ENCODE measurements at regions not wholly inside any gene's neighbourhood (a gene's known extent, or its start where the extent isn't known, plus 50 kb on each side); places are given as distances from the start of the nearest gene placed in this dataset.
A peak's percentile ranks its signal among the peaks of the same experiment; 100 is the strongest.

DNA sequence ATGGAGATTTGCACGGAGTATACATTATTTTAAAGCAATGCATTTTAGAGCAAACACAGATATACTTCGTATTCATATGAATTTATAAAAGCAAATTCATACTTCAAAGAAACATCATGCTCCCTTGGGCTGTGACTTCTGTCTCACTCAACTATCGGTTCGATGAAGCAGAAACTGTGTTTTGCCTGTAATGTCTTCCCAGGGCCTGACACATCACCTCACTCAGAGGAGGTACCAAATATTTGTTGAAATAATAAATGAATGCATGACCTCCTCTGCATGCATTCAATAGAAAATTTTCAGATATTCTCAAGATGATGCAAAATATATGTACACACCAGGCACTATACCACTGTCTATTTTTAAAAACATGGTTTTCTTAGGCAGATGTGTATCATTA is 432.7 kb downstream of the EFNB2 start:
- intact Hi-C loops (cut with DNase I): no loop called here
- H3K27ac ChIP-seq: no peak overlapping the region
- ATAC-seq: no peak
- H3K9me3 ChIP-seq: no peaks in the 10 kb centered on the region
- H3K4me1 ChIP-seq: no peaks in the 10 kb centered on the region
- H3K27me3 ChIP-seq (ENCODE audit: low read depth): no peaks in the 10 kb centered on the region
- H3K36me3 ChIP-seq: no peaks in the 10 kb centered on the region
- no peak overlapping the region for H3K4me3 ChIP-seq
- TF ChIP-seq CTCF (IDR thresholded peaks at IDR 0.05): no peak
- no peak for DNase-seq

DNA sequence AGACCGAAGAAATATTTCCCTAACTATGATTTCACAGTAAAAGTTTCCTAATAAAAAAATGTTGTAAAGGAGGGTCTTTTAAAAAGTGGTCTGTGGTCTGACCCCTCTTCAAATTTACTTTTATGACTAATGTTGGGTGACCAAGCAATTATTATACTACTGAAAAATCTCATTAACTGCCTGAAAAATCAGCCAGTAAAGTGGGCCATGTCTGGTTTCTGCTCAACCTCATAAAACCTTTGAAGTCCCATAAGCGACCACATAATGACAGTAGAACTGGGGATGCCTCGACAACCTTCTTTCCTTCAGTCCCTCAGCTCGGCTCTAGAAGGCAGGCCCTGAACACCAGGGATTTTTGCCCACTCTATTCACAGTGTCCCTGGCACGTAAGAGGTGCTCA is 434.3 kb downstream of the EFNB2 start:
- no peaks in the 10 kb centered on the region for H3K27me3 ChIP-seq (ENCODE audit: low read depth)
- no peaks in the 10 kb centered on the region for H3K36me3 ChIP-seq
- ATAC-seq: no peak
- no peaks in the 10 kb centered on the region for H3K9me3 ChIP-seq
- no peak for TF ChIP-seq CTCF (IDR thresholded peaks at IDR 0.05)
- no peak overlapping the region for H3K4me3 ChIP-seq
- no peak overlapping the region for H3K27ac ChIP-seq
- intact Hi-C loops (cut with DNase I): no loop called here
- DNase-seq: no peak
- no peaks in the 10 kb centered on the region for H3K4me1 ChIP-seq

- H3K27me3 ChIP-seq (ENCODE audit: low read depth): no peaks in the 10 kb centered on the region
- no peaks in the 10 kb centered on the region for H3K9me3 ChIP-seq
- peak; percentile 51 to 64 for ATAC-seq
- no peak overlapping the region for H3K27ac ChIP-seq
- no peak overlapping the region for H3K4me3 ChIP-seq
- intact Hi-C loops (cut with DNase I): no loop called here
- H3K4me1 ChIP-seq: no peaks in the 10 kb centered on the region
- DNase-seq: no peak
- TF ChIP-seq CTCF (IDR thresholded peaks at IDR 0.05): no peak
- no peaks in the 10 kb centered on the region for H3K36me3 ChIP-seq
Measured at GRCh38 chr13:106100171-106100919, 435.1 kb downstream of the EFNB2 start.

GRCh38 chr13:106099765-106100164 is 435.7 kb downstream of the EFNB2 start:
- Histone ChIP-seq H3K27ac (no peak overlapping the region), H3K27me3 (ENCODE audit: low read depth) (no peaks in the 10 kb centered on the region), H3K36me3 (no peaks in the 10 kb centered on the region), H3K4me3 (no peak overlapping the region), H3K4me1 (no peaks in the 10 kb centered on the region), H3K9me3 (no peaks in the 10 kb centered on the region)
- intact Hi-C loops (cut with DNase I): no loop called here
- ATAC-seq (no peak), DNase-seq (no peak)
- no peak for TF ChIP-seq CTCF (IDR thresholded peaks at IDR 0.05)

DNA sequence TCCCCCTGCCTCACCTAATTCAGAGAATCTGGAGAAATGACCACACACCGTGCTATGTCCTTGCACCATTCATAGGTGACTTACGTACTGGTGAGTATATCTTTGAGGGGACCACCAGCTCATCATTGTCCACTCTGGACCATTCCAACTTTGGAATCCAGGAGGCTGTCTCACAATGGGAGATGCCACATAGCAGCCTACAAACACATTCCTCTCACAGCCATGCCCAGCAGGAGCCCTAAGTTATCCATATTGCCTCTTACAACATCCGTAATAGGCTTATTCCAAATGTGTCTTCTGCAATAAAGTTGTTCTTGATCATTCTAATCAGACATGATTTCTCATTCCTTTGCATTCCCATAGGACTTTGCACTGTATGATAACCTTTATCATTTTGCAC is 436.7 kb downstream of the EFNB2 start:
- no peak for ATAC-seq

More for the DNA sequence above, 436.7 kb downstream of the EFNB2 start:
- intact Hi-C loops (cut with DNase I): no loop called here
- Histone ChIP-seq H3K36me3 (no peaks in the 10 kb centered on the region), H3K27ac (no peak overlapping the region), H3K4me1 (no peaks in the 10 kb centered on the region), H3K9me3 (no peaks in the 10 kb centered on the region), H3K27me3 (ENCODE audit: low read depth) (no peaks in the 10 kb centered on the region), H3K4me3 (no peak overlapping the region)
- TF ChIP-seq CTCF (IDR thresholded peaks at IDR 0.05): no peak
- no peak for DNase-seq
